GM21423 (cell line): ENCODE measurements at regions not wholly inside any gene's neighbourhood (a gene's known extent, or its start where the extent isn't known, plus 50 kb on each side); places are given as distances from the start of the nearest gene placed in this dataset.
"Not testable (repeated sequence)": the region's sequence is repeated elsewhere in the genome, so short reads cannot be mapped to it uniquely, and the experiment has no call there.

Experiments
- ATAC-seq: cut with Tn5 transposase; IDR thresholded peaks from one replicate; pipeline ENCODE4 v1.9.1; 2021; ENCODE audit warnings: mild to moderate bottlenecking, moderate library complexity; ENCODE audit not compliant: unreplicated experiment

GRCh38 chr1:192904438-192904895 lies 95.6 kb downstream of the RGS2 start:
- no peak for ATAC-seq

- ATAC-seq = no peak
Observed at GRCh38 chr1:192905049-192905448, 96.2 kb downstream of the RGS2 start.

- ATAC-seq = no peak
Observed at GRCh38 chr1:192906334-192906733, 97.5 kb downstream of the RGS2 start.

- ATAC-seq = no peak
Observed at GRCh38 chr1:192907545-192908243, 98.9 kb downstream of the RGS2 start.

GRCh38 chr1:192911896-192912656 lies 103.2 kb downstream of the RGS2 start:
- not testable (repeated sequence) for ATAC-seq

GRCh38 chr1:192913683-192914082 lies 104.8 kb downstream of the RGS2 start:
- no peak for ATAC-seq

- ATAC-seq = no peak
Observed at GRCh38 chr1:192914092-192914491, 105.3 kb downstream of the RGS2 start.

GRCh38 chr1:192914696-192915095 lies 105.9 kb downstream of the RGS2 start:
- ATAC-seq = no peak

GRCh38 chr1:192916021-192916420 lies 107.2 kb downstream of the RGS2 start:
- no peak for ATAC-seq

GRCh38 chr1:192918259-192918658 lies 109.4 kb downstream of the RGS2 start:
- ATAC-seq = no peak

- no peak for ATAC-seq
Observed at GRCh38 chr1:192920412-192920811, 111.6 kb downstream of the RGS2 start.

GRCh38 chr1:192925609-192926008 lies 116.8 kb downstream of the RGS2 start:
- ATAC-seq = no peak

- no peak for ATAC-seq
Observed at GRCh38 chr1:192926736-192927135, 117.9 kb downstream of the RGS2 start.

GRCh38 chr1:192927496-192927895 lies 118.7 kb downstream of the RGS2 start:
- no peak for ATAC-seq

GRCh38 chr1:192929597-192929996 lies 120.8 kb downstream of the RGS2 start:
- no peak for ATAC-seq

- ATAC-seq = no peak
Observed at GRCh38 chr1:192933744-192934143, 124.9 kb downstream of the RGS2 start.

GRCh38 chr1:192936313-192937018 lies 122.7 kb downstream of the UCHL5 start:
- no peak for ATAC-seq

- no peak for ATAC-seq
Observed at GRCh38 chr1:192937128-192937527, 122.0 kb downstream of the UCHL5 start.

- no peak for ATAC-seq
Observed at GRCh38 chr1:192939440-192939839, 119.7 kb downstream of the UCHL5 start.

GRCh38 chr1:192940658-192941057 lies 118.5 kb downstream of the UCHL5 start:
- no peak for ATAC-seq

GRCh38 chr1:192941722-192942411 lies 117.3 kb downstream of the UCHL5 start:
- no peak for ATAC-seq
